ENCODE measurements at regions not wholly inside any gene's neighbourhood (a gene's known extent, or its start where the extent isn't known, plus 50 kb on each side); places are given as distances from the start of the nearest gene placed in this dataset.

DNA sequence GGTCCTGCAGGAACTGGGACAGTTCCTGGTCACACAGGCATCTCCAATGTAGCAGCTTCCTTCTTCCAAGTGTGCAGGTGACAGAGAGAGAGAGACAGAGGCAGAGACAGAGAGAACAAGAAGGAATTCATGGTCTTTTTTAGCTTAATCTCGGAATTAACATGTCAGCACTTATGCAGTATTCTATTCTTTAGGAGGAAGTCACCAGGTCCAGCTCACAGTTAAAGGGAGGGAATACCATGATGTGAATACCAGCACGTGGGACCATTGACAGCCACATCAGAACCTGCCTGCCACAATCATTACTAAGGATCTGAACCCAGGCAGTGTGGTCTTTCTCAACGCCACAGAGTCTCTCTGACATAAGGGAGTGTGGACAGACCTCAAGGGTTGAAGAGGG is 341.6 kb downstream of the MN1 start:
- TF ChIP-seq CTCF (conservative IDR thresholded peaks at IDR 0.05; ENCODE audit: low read depth, low read length) (no peak), EZH2 (IDR thresholded peaks at IDR 0.05; ENCODE audit: borderline replicate concordance, low read depth, low read length, poor library complexity, severe bottlenecking) (no peak)

All from A673 (cell line).